HG03565 (cell line): ENCODE measurements at regions not wholly inside any gene's neighbourhood (a gene's known extent, or its start where the extent isn't known, plus 50 kb on each side); places are given as distances from the start of the nearest gene placed in this dataset.

Experiments
- ATAC-seq: cut with Tn5 transposase; IDR thresholded peaks from one replicate; pipeline ENCODE4 v1.9.1; 2021; ENCODE audit warnings: mild to moderate bottlenecking, moderate library complexity; ENCODE audit not compliant: unreplicated experiment

DNA sequence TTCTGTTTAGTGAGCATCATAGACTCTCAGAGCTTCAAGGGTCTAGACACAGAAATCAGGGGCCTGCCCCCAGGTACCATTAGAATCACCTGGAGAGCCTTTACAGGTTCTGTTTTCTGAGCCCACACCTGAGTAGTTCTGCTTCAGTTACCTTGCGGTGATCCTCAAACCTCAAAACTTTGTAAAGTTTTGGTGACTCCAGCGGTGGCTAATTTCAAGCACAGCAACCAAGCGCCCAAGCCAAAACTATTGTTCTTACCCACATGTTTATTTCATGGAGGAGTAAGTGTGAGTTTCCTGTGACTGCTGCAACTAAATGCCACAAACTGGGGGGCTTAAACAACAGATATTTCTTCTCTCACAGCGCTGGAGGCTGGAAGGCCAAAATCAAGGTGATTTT, 108.9 kb downstream of the FOXD1 start:
- ATAC-seq = no peak

DNA sequence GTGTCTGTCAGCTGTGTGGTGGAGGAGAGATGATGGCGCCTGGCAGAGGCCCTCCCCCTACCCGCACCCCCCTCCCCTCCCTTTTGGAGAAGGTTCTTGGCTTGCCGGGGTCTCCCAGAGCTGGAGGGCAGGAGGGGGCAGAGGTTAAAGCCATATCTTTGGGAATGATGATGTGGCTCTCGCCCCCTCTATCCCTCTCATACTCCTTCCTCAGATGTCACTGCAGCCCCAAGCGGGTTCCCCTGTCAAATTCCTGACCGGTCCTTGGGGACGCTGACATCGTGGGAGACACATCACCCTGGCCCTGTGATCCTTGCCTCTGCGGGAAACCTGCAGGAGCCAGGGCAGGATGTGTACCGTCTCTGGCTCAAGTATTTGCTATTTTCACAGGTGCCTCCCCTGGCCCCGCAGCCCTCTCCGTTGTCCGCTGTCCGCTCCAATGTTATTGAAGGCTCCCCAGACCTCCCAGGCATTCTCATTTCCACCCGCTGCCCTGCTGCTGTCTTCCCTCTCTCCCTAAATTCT, 109.5 kb downstream of the FOXD1 start:
- ATAC-seq = no peak

- ATAC-seq = no peak
Measured at GRCh38 chr5:73338256-73339050, 110.1 kb downstream of the FOXD1 start.

DNA sequence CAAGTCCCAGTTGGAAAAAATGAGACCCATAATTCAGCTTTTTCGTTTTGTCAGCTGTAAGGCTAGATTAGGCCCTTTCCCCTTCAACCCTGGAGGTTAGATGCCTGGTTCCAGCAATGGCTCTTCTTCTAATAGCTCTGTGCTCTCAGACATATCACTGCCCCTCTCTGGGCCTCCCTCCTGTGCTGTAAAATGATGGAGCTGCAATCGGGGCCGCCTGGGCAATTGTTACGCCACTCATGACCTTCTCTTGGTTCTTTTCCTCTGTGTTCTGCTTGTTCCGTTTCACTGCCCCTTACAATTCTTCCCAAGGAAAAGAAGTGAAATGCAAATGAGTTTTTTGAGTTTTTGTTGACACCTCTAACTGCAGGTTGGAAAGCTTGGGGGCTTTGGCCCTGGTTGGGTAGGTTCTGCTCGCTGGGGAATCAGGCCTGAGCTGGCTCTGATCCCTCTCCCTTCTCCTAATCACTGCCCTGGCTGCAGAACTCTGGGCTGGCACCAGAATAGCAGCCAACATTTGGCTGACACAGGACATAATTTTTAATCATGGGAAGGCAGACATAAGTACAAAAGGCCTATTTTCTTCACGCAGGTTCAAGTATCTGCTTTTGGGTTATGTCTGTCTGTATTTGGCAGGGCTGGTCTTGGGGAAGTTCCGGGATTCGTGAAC, 110.9 kb downstream of the FOXD1 start:
- ATAC-seq = no peak

- ATAC-seq = no peak
Measured at GRCh38 chr5:73336366-73336765, 112.2 kb downstream of the FOXD1 start.

- ATAC-seq = no peak
Measured at GRCh38 chr5:73333944-73334703, 114.5 kb downstream of the FOXD1 start.

DNA sequence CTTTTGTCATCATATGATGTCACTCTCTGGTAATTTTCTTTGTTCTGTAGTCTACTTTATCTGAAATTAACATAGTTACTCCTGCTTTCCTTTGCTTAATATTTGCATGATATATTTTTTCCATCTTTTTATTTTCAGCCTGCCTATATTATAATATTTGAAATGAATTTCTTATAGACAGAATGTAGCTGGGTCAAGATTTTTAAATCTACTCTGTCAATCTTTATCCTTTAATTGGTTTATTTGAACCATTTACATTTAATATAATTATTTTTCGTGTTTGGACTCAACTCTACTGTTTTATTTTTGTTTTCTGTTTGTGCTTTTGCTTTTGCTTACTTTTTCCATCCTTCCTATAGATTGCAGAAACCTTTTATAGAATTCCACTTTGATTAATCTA, 118.0 kb downstream of the FOXD1 start:
- ATAC-seq = no peak

DNA sequence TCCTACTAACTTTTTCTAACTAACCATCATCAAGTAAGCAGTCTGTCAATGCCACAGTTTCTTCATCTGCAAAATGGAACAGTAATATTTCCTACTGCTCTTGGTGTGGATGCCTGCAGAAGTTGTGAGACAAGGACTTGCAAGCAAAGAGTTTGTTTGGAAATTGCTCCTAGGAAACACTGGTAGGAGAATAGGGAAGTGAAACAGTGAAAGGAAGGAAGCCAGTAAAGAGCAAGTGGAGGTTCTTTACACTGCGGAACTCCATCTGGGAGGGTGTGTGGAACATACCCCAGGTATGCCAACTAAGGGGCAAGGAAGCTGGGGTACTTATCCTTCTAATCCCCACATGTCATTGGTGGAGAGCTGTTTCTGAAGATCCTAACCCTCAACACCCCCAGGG, 119.9 kb downstream of the FOXD1 start:
- no peak for ATAC-seq

- ATAC-seq = no peak
Measured at GRCh38 chr5:73327908-73328455, 120.6 kb downstream of the FOXD1 start.

- no peak for ATAC-seq
Measured at GRCh38 chr5:73325546-73325945, 123.0 kb downstream of the FOXD1 start.

DNA sequence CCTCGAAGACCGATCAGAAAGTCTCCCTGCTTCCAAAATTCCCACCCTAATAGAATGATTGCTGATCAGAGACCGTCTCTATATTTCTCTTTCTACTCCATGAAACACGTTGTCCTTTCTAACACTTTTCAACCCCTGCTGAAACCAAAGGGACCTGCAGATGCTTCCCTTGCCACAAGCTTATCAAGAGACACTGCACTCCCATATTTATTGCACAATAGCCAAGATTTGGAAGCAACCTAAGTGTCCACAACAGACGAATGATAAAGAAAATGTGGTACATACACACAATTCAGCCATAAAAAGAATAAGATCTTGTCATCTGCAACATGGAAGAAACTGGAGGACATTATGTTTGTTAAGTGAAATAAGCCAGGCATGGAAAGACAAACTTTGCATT, 125.1 kb downstream of the FOXD1 start:
- no peak for ATAC-seq

GRCh38 chr5:73322437-73323076, 126.0 kb downstream of the FOXD1 start:
- no peak for ATAC-seq

DNA sequence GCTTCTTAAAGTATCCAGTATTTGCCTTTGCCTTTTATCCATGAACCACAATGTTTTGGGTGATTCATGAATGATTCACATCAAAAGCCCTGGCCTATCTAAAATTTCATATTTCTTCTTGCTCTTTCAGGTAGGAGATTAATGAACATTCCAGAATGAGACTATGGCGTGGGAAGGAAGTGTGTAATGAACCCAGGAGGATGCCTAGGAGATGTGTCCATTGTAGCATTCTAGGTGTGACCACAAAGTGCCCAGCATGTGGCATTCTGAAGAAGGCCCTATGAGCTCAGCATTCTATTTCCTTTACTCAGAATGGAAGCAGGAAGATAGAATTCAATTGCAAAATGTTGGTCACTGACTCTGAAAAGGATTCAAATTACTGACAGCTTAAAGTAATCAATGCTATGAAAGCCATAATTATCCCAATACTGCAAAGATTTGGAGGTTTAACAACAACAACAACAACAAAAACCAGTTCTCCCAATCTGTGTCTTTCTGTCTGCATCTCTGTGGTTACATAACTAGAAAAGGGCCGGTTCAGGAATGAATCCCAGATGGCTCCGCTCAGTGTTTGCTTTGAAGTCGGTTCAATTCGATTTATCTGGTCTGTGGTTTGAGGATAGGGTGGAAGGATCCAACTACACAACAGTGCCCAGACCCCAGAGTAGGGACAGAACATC, 126.7 kb downstream of the FOXD1 start:
- no peak for ATAC-seq

GRCh38 chr5:73319036-73319435, 129.5 kb downstream of the FOXD1 start:
- ATAC-seq = no peak

DNA sequence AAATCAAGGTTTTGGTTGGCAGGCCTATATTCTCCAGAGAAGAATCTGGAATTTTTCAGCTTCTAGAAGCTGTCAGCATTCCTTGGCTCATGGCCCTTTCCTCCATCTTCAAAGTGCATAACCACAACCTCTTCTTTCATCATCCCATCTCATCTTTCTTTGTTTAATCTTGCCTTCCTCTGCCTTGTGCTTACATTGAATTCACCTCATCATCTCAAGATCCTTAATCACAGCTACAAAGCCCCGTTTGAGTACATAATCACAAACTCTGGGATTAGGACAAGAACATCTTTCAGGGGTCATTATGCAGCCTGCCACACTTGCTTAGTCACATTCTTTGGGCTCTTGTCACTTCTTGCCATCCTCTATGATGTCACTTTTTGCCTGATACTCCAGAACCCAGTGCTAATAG, 130.3 kb downstream of the FOXD1 start:
- ATAC-seq = no peak

- no peak for ATAC-seq
Measured at GRCh38 chr5:73317523-73317922, 131.1 kb downstream of the FOXD1 start.

GRCh38 chr5:73314395-73315257, 134.0 kb downstream of the FOXD1 start:
- ATAC-seq = no peak

GRCh38 chr5:73312872-73313510, 135.6 kb downstream of the FOXD1 start:
- no peak for ATAC-seq
